HUDEP-2 (cell line): ENCODE measurements at regions not wholly inside any gene's neighbourhood (a gene's known extent, or its start where the extent isn't known, plus 50 kb on each side); places are given as distances from the start of the nearest gene placed in this dataset.
"Not testable (repeated sequence)": the region's sequence is repeated elsewhere in the genome, so short reads cannot be mapped to it uniquely, and the experiment has no call there.

Source experiments
- DNase-seq, 76 experiments: peaks; one replicate each; lab custom pipeline; 2025; ENCODE audit not compliant: unreplicated experiment in 76 of 76; lab: John Stamatoyannopoulos, UW

GRCh38 chr11:96681019-96681716 is 291.4 kb downstream of the JRKL start:
- no peak for DNase-seq

DNA sequence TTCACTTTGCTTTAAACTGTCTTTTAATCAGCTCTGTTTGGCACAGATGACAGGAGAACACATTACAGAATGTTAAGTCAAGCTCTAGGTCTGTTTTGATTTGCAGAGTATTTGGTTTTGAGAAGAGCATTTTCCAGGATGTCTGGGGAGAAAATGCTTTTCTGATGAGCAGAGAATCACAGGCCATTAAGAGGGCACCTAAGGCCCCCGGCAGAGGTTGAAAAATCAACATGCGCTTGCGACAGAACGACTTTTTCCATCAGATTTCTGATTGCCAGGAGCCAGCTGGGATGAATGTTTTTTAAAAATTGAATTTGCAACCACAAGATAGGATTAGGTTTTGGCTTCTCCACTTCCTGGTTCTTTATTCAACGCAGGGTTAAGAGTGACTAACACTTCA is 304.5 kb downstream of the JRKL start:
- no peak for DNase-seq

GRCh38 chr11:96696731-96697130 is 306.9 kb downstream of the JRKL start:
- no peak for DNase-seq

DNA sequence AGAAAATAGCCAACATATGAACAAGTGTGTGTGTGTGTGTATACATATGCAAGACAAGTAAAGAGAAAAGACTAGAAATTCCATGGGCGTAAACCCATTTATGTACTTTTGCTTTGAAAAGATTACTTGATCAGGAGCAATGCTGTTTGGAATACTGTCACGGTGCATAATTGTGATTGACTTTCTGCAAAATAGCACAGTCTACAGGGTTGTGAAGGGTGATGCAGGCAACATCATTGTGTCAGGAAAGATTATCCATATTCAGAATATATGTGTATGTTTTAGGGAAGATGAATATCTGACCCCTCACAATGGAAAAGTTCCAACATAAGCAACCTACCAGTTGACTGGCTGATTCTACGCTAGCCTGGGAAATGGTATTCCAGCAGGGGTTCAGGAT is 307.7 kb downstream of the JRKL start:
- DNase-seq = no peak

DNA sequence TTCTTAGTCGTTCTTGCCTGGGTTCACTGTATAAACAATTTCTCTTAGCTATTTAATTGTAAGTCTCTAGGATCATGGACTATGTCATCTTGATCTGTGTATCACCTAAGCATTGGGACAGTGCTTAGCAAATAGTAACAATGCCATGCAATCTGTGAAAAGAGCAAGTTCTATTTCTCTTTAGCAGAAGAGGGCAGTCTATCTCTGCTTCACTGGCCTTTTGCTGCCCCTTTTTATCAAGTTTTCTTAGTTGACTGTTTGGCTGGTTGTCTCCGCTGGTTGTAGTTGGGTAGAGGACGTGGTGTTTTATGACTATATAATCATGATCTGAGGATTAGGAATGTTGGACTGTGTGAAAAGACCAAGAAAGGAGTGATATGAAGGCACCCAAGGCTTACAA is 315.0 kb downstream of the JRKL start:
- DNase-seq = no peak

- no peak for DNase-seq
Observed at GRCh38 chr11:96706761-96707160, 316.9 kb downstream of the JRKL start.

GRCh38 chr11:96707273-96707672 is 317.5 kb downstream of the JRKL start:
- DNase-seq = no peak

DNA sequence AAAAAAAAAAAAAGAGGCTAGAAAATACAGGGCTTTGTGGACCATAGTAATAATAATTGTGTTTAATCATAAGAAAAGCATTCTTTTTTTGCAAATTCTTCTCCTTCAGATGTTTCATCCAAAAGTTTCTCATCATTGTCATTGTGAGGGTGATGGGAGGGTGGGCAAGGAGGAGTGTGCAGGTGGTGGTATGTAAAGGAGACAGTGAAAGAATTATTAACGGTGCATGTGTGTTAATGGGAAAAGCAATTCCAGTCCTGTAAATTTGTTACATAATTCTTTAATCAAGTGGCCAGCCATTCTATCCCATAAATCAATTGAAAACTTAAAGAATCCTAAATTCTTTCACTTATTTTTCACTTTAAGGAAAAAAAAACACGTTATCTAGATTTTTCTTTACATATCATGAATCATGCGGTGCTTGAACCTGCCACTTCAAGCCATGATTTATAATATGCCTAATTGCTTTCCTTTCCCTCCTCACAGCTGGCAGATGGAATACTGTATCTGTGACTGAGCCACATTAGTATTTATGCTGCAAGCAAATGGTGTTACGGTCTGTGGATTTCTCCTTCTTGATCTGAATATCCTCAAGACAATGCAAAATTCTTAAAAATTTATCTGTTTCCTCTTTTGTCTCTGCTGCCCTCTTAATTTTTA is 318.5 kb downstream of the JRKL start:
- DNase-seq = no peak

- no peak for DNase-seq
Observed at GRCh38 chr11:96713301-96713700, 323.5 kb downstream of the JRKL start.

GRCh38 chr11:96714689-96715088 is 324.9 kb downstream of the JRKL start:
- DNase-seq = no peak

- no peak for DNase-seq
Observed at GRCh38 chr11:96715208-96715607, 325.4 kb downstream of the JRKL start.

DNA sequence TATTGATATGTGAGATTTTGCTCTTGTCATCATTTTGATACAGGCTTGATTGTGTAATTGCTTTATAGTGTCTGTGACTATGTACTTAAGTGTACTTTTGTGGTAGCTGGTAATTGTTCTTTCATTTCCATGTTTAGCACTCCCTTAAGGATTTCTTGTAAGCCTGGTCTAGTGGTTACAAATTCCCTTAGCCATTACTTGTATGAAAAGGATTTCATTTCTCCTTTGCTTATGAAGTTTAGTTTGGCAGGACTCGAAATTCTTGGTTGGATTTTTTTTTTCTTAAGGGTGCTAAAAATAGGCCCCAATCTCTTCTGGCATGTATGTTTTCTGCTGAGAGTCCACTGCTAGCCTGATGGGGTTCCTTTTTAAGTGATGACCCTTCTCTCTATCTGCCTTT is 346.8 kb downstream of the JRKL start:
- DNase-seq = no peak

- DNase-seq = no peak
Observed at GRCh38 chr11:96738311-96738710, 348.5 kb downstream of the JRKL start.

- no peak for DNase-seq
Observed at GRCh38 chr11:96741068-96741467, 351.3 kb downstream of the JRKL start.

DNA sequence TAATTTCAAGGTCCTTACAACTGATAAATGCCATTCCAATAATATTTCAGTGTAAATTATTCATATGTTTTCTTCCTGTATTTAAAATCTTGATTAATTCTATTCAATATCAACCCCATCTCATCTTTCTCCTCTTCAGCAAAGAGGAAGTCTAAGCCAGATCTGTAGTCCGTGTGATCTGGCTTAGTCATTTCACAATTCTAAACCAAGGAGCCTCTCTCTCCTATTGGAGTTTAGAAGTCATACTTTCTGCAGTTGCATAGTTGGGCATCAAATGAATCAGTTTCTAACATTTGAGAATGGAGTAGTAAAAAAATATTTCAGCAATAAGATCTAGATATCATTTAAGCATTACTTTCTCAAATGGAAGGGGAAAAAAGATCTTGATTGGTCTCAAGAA is 354.9 kb downstream of the JRKL start:
- no peak for DNase-seq

DNA sequence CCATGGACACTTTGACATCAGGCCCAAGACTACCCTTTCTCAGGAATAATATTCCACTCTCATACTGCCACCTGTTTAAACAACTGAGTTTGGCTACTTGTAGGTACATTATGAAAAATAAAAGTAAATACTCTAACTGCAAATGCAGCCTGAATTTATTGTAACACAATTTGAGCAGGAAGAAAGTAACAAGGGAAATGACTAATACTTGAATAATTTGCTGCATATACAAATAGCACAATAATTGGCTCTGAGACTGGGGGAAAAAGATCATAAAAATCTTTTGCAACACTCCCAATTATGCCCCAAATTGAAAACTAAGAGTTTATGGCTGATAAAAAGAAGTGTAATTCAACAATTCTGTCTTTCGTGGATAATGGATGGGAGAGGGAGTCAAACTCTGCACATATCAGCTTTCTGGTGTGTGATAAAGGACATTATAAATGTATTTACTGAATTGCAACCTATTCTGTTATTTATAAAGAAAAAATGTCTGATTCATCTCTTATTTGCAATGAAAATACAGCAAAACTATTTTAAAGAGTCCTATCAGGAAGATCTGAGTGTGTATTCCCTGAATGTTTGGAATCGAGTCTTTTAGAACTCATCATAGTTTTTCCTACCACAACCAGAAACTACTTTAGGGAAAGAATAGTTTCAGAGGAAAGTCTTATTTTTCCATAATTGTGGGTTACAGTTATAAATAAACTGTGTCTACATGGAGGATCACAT is 359.0 kb downstream of the JRKL start:
- no peak for DNase-seq

GRCh38 chr11:96751807-96752206 is 362.0 kb downstream of the JRKL start:
- not testable (repeated sequence) for DNase-seq

DNA sequence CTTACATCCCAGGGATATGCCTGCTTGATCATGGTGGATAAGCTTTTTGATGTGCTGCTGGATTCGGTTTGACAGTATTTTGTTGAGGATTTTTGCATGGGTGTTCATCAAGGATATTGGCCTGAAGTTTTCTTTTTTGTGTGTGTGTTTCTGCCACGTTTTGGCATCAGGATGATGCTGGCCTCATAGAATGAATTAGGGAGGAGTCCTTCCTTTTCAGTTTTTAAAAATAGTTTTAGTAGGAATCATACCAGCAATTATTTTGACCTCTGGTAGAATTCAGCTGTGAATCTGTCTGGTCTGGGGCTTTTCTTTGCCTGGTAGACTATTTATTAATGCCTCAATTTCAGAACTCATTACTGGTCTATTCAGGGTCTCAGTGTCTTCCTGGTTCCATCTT is 362.4 kb downstream of the JRKL start:
- no peak for DNase-seq

DNA sequence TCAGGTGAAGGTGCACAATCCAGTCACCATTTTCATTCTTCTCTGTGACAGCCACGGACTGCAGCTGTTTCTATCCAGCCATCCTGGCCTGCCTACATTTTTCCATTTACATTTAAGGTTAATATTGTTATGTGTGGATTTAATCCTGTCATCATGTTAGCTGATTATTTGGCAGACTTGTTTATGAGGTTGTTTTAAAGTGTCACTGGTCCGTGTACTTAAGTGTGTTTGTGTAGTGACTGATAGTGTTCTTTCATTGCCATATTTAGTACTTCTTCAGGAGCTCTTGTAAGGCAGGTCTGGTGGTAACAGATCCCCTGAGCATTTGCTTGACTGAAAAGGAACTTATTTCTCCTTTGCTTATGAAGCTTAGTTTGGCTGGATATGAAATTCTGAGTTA is 364.2 kb downstream of the JRKL start:
- DNase-seq = no peak

GRCh38 chr11:96755209-96755608 is 365.4 kb downstream of the JRKL start:
- no peak for DNase-seq

DNA sequence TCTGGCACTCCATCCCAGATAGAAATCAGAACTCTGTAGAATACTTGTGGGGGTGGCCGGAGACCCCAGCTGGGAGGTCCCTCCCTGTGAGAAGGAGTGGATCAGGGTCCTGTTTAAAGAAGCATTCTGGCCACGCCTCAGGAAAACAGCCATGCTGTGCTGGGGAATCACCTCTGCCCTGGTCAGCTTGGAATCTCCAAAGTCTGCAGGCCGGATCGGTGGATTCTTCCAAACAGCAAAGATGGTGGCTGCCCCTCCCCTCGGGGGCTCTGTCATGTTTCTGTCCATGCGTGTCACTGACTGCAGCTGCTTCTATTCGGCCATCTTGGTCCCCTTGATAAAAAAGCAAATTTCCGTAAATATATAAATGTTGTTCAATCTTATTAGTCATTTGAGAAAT is 365.9 kb downstream of the JRKL start:
- no peak for DNase-seq

DNA sequence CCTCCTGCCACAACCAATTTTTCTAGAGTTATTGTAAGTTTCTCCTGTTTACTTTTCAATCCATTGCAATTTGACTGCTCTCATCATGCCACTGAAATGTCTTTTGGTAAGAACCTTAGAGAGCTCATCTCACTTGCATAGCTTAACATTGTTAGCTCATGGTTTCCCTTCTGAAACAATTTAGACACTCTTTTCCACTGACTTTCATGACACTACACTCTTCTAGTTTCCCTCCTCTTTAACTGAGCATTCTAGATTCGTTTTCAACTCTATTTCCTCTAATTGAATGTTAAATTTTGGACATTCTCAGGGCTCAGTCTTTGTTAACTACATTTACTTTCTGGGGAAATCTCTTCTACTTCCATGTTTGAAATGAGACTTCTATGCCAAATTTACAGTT is 369.1 kb downstream of the JRKL start:
- DNase-seq = no peak
